Activated B cell treated with CpG ODN at 0.5 μM for 24 hours (primary cell): ENCODE measurements at regions not wholly inside any gene's neighbourhood (a gene's known extent, or its start where the extent isn't known, plus 50 kb on each side); places are given as distances from the start of the nearest gene placed in this dataset.

Experiments used
- ATAC-seq: fragments of 200-7000 bp; cut with Tn5 transposase; one replicate; pipeline ENCODE4 v1.10.0; 2021; ENCODE audit warnings: low read depth, mild to moderate bottlenecking, moderate library complexity
- CTCF ChIA-PET: fragments of 350-600 bp; sonication (Branson Sonifier 250); formaldehyde crosslinking; loops from one replicate; lab custom pipeline; 2021; ENCODE audit warnings: antibody characterized with exemption; lab: Charles Lee
- POLR2A ChIA-PET: fragments of 350-600 bp; sonication (Branson Sonifier 250); formaldehyde crosslinking; loops from one replicate; lab custom pipeline; 2021; ENCODE audit warnings: antibody characterized with exemption; lab: Charles Lee
- DNase-seq: peaks from one replicate; pipeline ENCODE4 v3.0.0; 2022
- H3K27ac Mint-ChIP-seq: one replicate; pipeline ENCODE4 v1.8.0; 2020; ENCODE audit warnings: mixed read lengths
- H3K27me3 Mint-ChIP-seq: one replicate; pipeline ENCODE4 v1.8.0; 2021; ENCODE audit warnings: mixed read lengths
- H3K36me3 Mint-ChIP-seq: one replicate; pipeline ENCODE4 v1.8.0; 2021; ENCODE audit warnings: low read depth, mixed read lengths
- H3K4me1 Mint-ChIP-seq: one replicate; pipeline ENCODE4 v1.8.0; 2021; ENCODE audit warnings: mixed read lengths
- H3K4me3 Mint-ChIP-seq: one replicate; pipeline ENCODE4 v1.8.0; 2020; ENCODE audit warnings: mild to moderate bottlenecking, mixed read lengths
- H3K9me3 Mint-ChIP-seq: one replicate; pipeline ENCODE4 v1.8.0; 2020; ENCODE audit warnings: mixed read lengths
- CTCF ChIP-seq: fragments of 200-600 bp; IDR thresholded peaks from one replicate; pipeline ENCODE4 v1.8.0; 2022; ENCODE audit warnings: antibody characterized with exemption, mild to moderate bottlenecking
- intact Hi-C: fragments of 100-400 bp; cut with micrococcal nuclease; formaldehyde crosslinking; loops from one replicate; pipeline ENCODE4 v1.15.1; 2024

- Mint-ChIP-seq H3K9me3 (peaks cover 6% of the 10 kb centered on the region), H3K27ac (no peak overlapping the region), H3K27me3 (no peaks in the 10 kb centered on the region), H3K4me3 (no peak overlapping the region), H3K4me1 (no peaks in the 10 kb centered on the region), H3K36me3 (no peaks in the 10 kb centered on the region)
- CTCF ChIA-PET: no interaction called here
- no peak for DNase-seq
- TF ChIP-seq CTCF: no peak
- intact Hi-C loops: no loop called here
- ATAC-seq: no peak
- POLR2A ChIA-PET: no interaction called here
Measured at GRCh38 chr18:38706373-38706772, 1140.8 kb upstream of the CELF4 start.

GRCh38 chr18:38698088-38698487 lies 1132.5 kb upstream of the CELF4 start:
- no peaks in the 10 kb centered on the region for H3K4me1 Mint-ChIP-seq
- POLR2A ChIA-PET: no interaction called here
- H3K36me3 Mint-ChIP-seq: no peaks in the 10 kb centered on the region
- intact Hi-C loops: no loop called here
- no peak overlapping the region for H3K27ac Mint-ChIP-seq
- H3K27me3 Mint-ChIP-seq: no peaks in the 10 kb centered on the region
- peaks cover 7% of the 10 kb centered on the region for H3K9me3 Mint-ChIP-seq
- CTCF ChIA-PET: no interaction called here
- no peak for TF ChIP-seq CTCF
- DNase-seq (no peak), ATAC-seq (no peak)
- H3K4me3 Mint-ChIP-seq: no peak overlapping the region

- Mint-ChIP-seq H3K4me1 (no peaks in the 10 kb centered on the region), H3K36me3 (no peaks in the 10 kb centered on the region), H3K27me3 (no peaks in the 10 kb centered on the region), H3K27ac (no peak overlapping the region), H3K9me3 (peaks cover 7% of the 10 kb centered on the region), H3K4me3 (no peak overlapping the region)
- ChIA-PET CTCF (no interaction called here), POLR2A (no interaction called here)
- no peak for DNase-seq
- intact Hi-C loops: no loop called here
- ATAC-seq: no peak
- TF ChIP-seq CTCF: no peak
Measured at GRCh38 chr18:38695559-38696280, 1130.1 kb upstream of the CELF4 start.

GRCh38 chr18:38693104-38693503 lies 1127.5 kb upstream of the CELF4 start:
- no peak overlapping the region for H3K27ac Mint-ChIP-seq
- H3K27me3 Mint-ChIP-seq: no peaks in the 10 kb centered on the region
- DNase-seq (no peak), ATAC-seq (no peak)
- intact Hi-C loops: no loop called here
- H3K4me1 Mint-ChIP-seq: no peaks in the 10 kb centered on the region
- TF ChIP-seq CTCF: no peak
- POLR2A ChIA-PET: no interaction called here
- CTCF ChIA-PET: no interaction called here
- no peak overlapping the region for H3K4me3 Mint-ChIP-seq
- H3K36me3 Mint-ChIP-seq: no peaks in the 10 kb centered on the region
- peaks cover 7% of the 10 kb centered on the region for H3K9me3 Mint-ChIP-seq

- peaks cover 3% of the 10 kb centered on the region for H3K9me3 Mint-ChIP-seq
- H3K27ac Mint-ChIP-seq: no peak overlapping the region
- no peak for TF ChIP-seq CTCF
Measured at GRCh38 chr18:38690626-38691025, 1125.0 kb upstream of the CELF4 start.

More at GRCh38 chr18:38690626-38691025, 1125.0 kb upstream of the CELF4 start:
- intact Hi-C loops: no loop called here
- ATAC-seq: no peak
- DNase-seq: no peak
- Mint-ChIP-seq H3K4me3 (no peak overlapping the region), H3K27me3 (no peaks in the 10 kb centered on the region), H3K4me1 (no peaks in the 10 kb centered on the region), H3K36me3 (no peaks in the 10 kb centered on the region)
- ChIA-PET POLR2A (no interaction called here), CTCF (no interaction called here)
